B cell (primary cell): ENCODE measurements at regions not wholly inside any gene's neighbourhood (a gene's known extent, or its start where the extent isn't known, plus 50 kb on each side); places are given as distances from the start of the nearest gene placed in this dataset.

Experiments used
- ATAC-seq: fragments of 200-7000 bp; cut with Tn5 transposase; one replicate; pipeline ENCODE4 v1.10.0; 2021; ENCODE audit warnings: low read depth, mild to moderate bottlenecking, moderate number of reproducible peaks, moderate library complexity
- CTCF ChIA-PET: fragments of 350-600 bp; sonication (Branson Sonifier 250); formaldehyde crosslinking; loops from one replicate; lab custom pipeline; 2021; ENCODE audit warnings: antibody characterized with exemption, inconsistent platforms; lab: Charles Lee
- POLR2A ChIA-PET: fragments of 350-600 bp; sonication (Branson Sonifier 250); formaldehyde crosslinking; loops from one replicate; lab custom pipeline; 2021; ENCODE audit warnings: antibody characterized with exemption; lab: Charles Lee
- DNase-seq: peaks from one replicate; pipeline ENCODE4 v3.0.0; 2013
- H2AFZ ChIP-seq: 2 replicates; pipeline ENCODE4 v1.6.1; 2012; ENCODE audit warnings: mild to moderate bottlenecking, low read depth, low read length; ENCODE audit not compliant: insufficient read depth, poor library complexity, severe bottlenecking
- H3K27ac ChIP-seq, 2 donors: 1 replicate in 1 of 2; 2 replicates in 1 of 2; pipeline ENCODE4 v1.5.1; 2012 to 2013; ENCODE audit warnings: low read length in 2 of 2, mild to moderate bottlenecking in 2 of 2, moderate library complexity in 1 of 2
- H3K27me3 ChIP-seq, 4 experiments: fragments of 200-600 bp in 1 of 4; sonication (generic) in 1 of 4; replicated peaks in 1 of 4; 1 replicate in 2 of 4; 2 replicates in 2 of 4; pipeline versions ENCODE4 v1.6.1 to v1.7.0; 2013 to 2016; ENCODE audit warnings: low read length in 3 of 4, mild to moderate bottlenecking in 2 of 4, mixed read lengths in 1 of 4, moderate library complexity in 1 of 4; ENCODE audit not compliant: insufficient read depth in 4 of 4, control insufficient read depth in 3 of 4; ENCODE audit errors: control extremely low read depth in 1 of 4
- H3K36me3 ChIP-seq, 2 experiments: replicated peaks in 1 of 2; 1 replicate in 1 of 2; 2 replicates in 1 of 2; pipeline versions ENCODE4 v1.6.1 to v1.7.1; 2013; ENCODE audit warnings: low read length in 1 of 2; ENCODE audit not compliant: insufficient read depth in 2 of 2, control insufficient read depth in 1 of 2; ENCODE audit errors: control extremely low read depth in 1 of 2, extremely low read depth in 1 of 2
- H3K4me1 ChIP-seq, 2 donors: fragments of 200-600 bp in 1 of 2; sonication (generic) in 1 of 2; 1 replicate in 1 of 2; 2 replicates in 1 of 2; pipeline versions ENCODE4 v1.5.1 to v1.6.1; 2013 to 2017; ENCODE audit warnings: low read length in 2 of 2; ENCODE audit not compliant: control insufficient read depth in 2 of 2, insufficient read depth in 2 of 2
- H3K4me2 ChIP-seq: replicated peaks from 2 replicates; pipeline ENCODE3; 2012; ENCODE audit warnings: mild to moderate bottlenecking, low read depth, low read length; ENCODE audit not compliant: poor library complexity, severe bottlenecking
- H3K4me3 ChIP-seq, 5 experiments: fragments of 200-600 bp in 1 of 5; sonication (generic) in 1 of 5; 1 replicate in 3 of 5; 2 replicates in 2 of 5; pipeline versions ENCODE4 v1.5.1 to v1.7.0; 2011 to 2016; ENCODE audit warnings: low read length in 4 of 5, mild to moderate bottlenecking in 4 of 5, low read depth in 2 of 5, control low read depth in 1 of 5, moderate library complexity in 1 of 5; ENCODE audit not compliant: insufficient read depth in 1 of 5; ENCODE audit errors: control extremely low read depth in 1 of 5, extremely low read depth in 1 of 5
- H3K79me2 ChIP-seq: fragments of 200-600 bp; sonication (generic); one replicate; pipeline ENCODE4 v1.6.0; 2016; ENCODE audit warnings: low read length; ENCODE audit not compliant: control insufficient read depth, insufficient read depth
- H3K9ac ChIP-seq: fragments of 200-600 bp; sonication (generic); 2 replicates; pipeline ENCODE4 v1.6.1; 2017; ENCODE audit warnings: mild to moderate bottlenecking, low read length, moderate library complexity
- H3K9me3 ChIP-seq, 3 donors: one replicate each; pipeline versions ENCODE4 v1.6.1 to v1.7.1; 2013; ENCODE audit warnings: low read length in 2 of 3; ENCODE audit not compliant: control insufficient read depth in 2 of 3, insufficient read depth in 1 of 3; ENCODE audit errors: control extremely low read depth in 1 of 3
- H4K20me1 ChIP-seq: 2 replicates; pipeline ENCODE4 v1.6.0; 2012; ENCODE audit warnings: mild to moderate bottlenecking, low read length; ENCODE audit not compliant: insufficient read depth, control insufficient read depth, poor library complexity, severe bottlenecking
- H3K27ac Mint-ChIP-seq: one replicate; pipeline ENCODE4 v1.8.0; 2021; ENCODE audit warnings: mixed read lengths
- H3K27me3 Mint-ChIP-seq: one replicate; pipeline ENCODE4 v1.8.0; 2021; ENCODE audit warnings: mixed read lengths
- H3K4me1 Mint-ChIP-seq: one replicate; pipeline ENCODE4 v1.8.0; 2021; ENCODE audit warnings: mixed read lengths
- H3K4me3 Mint-ChIP-seq: one replicate; pipeline ENCODE4 v1.8.0; 2021; ENCODE audit warnings: mixed read lengths
- H3K9me3 Mint-ChIP-seq: one replicate; pipeline ENCODE4 v1.8.0; 2022; ENCODE audit warnings: mixed read lengths; ENCODE audit not compliant: insufficient read depth
- EZH2 ChIP-seq: IDR thresholded peaks from 2 replicates; pipeline ENCODE4 v1.6.1; 2012; ENCODE audit warnings: borderline replicate concordance, low read depth, mild to moderate bottlenecking, moderate library complexity, low read length; ENCODE audit not compliant: insufficient read depth, poor library complexity, severe bottlenecking
- WGBS: methylation state at CpG from one replicate; pipeline ENCODE4 v1.1.5; 2013; ENCODE audit warnings: missing lambda C conversion rate; ENCODE audit not compliant: insufficient coverage; 5-methylcytosine and 5-hydroxymethylcytosine counted together
- intact Hi-C: fragments of 100-400 bp; cut with micrococcal nuclease; formaldehyde crosslinking; loops from one replicate; pipeline ENCODE4 v1.10.0; 2022
- TF ChIP-seq, protein P1 (sequence below): fragments of 200-600 bp; IDR thresholded peaks from one replicate; pipeline ENCODE4 v1.8.0; 2022; ENCODE audit warnings: antibody characterized with exemption, mild to moderate bottlenecking

DNA sequence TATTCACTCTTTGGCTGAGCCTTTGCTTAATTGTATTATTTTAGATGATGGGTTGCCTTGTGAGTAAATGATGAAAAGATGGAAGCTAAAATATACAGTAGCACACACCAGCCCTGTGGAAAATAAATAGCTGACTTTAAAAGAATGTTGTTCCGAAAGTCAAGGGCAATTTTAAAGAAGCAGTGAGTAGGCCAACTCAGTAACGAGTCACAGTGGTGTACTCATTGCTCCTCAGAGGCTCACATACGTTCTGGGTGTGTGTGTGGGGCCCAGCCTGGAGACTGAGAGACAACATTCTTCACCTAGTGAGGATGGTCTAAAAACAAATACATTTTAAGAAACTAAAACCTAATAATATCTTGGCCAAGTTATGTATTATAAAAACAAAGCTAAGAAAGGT, 640.3 kb downstream of the TRIML1 start:
- no peaks in the 10 kb centered on the region for H3K4me1 ChIP-seq
- DNase-seq (no peak), ATAC-seq (no peak)
- POLR2A ChIA-PET, result no interaction called here
- H3K27ac ChIP-seq, result no peak overlapping the region
- Mint-ChIP-seq H3K4me1 (no peaks in the 10 kb centered on the region), H3K4me3 (no peak overlapping the region), H3K9me3 (no peaks in the 10 kb centered on the region), H3K27me3 (no peaks in the 10 kb centered on the region), H3K27ac (no peak overlapping the region)
- H4K20me1 ChIP-seq, result no peaks in the 10 kb centered on the region
- no peak overlapping the region for H3K9ac ChIP-seq
- no peaks in the 10 kb centered on the region for H3K27me3 ChIP-seq
- no peak for TF ChIP-seq EZH2
- TF ChIP-seq, protein P1, sequence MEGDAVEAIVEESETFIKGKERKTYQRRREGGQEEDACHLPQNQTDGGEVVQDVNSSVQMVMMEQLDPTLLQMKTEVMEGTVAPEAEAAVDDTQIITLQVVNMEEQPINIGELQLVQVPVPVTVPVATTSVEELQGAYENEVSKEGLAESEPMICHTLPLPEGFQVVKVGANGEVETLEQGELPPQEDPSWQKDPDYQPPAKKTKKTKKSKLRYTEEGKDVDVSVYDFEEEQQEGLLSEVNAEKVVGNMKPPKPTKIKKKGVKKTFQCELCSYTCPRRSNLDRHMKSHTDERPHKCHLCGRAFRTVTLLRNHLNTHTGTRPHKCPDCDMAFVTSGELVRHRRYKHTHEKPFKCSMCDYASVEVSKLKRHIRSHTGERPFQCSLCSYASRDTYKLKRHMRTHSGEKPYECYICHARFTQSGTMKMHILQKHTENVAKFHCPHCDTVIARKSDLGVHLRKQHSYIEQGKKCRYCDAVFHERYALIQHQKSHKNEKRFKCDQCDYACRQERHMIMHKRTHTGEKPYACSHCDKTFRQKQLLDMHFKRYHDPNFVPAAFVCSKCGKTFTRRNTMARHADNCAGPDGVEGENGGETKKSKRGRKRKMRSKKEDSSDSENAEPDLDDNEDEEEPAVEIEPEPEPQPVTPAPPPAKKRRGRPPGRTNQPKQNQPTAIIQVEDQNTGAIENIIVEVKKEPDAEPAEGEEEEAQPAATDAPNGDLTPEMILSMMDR, result no peak
- H3K4me2 ChIP-seq, result no peak overlapping the region
- H3K4me3 ChIP-seq, result no peak overlapping the region
- no peaks in the 10 kb centered on the region for H3K79me2 ChIP-seq
- peaks cover 0 to 8% (median 1%) of the 10 kb centered on the region in 3 donors for H3K9me3 ChIP-seq
- CTCF ChIA-PET, result no interaction called here
- intact Hi-C loops, result no loop called here
- H2AFZ ChIP-seq, result no peak overlapping the region
- no peaks in the 10 kb centered on the region for H3K36me3 ChIP-seq
- WGBS, result no CpG with 5 or more reads among the region's 3 CpGs

DNA sequence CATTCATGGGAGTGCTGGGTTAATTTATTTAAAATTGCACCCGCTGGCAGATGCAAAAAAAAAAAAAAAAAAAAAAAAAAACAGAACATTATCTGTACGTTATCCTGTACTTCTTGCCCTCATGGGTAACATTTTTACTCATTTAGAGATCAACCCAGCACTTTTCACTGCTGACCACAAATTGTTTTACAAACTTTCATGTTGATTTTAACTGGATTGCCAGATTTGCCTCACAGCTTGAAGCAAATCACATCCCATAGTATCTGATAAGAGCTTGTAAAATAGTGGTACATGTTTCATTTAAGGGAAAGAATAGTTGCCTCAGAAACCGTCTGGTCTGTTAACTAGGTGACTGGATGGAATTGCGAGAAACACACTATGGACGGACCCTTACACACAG, 640.8 kb downstream of the TRIML1 start:
- H3K4me1 Mint-ChIP-seq, result no peaks in the 10 kb centered on the region
- intact Hi-C loops, result no loop called here
- Histone ChIP-seq H3K4me2 (no peak overlapping the region), H2AFZ (no peak overlapping the region), H3K27ac (no peak overlapping the region), H3K27me3 (no peaks in the 10 kb centered on the region), H3K4me3 (no peak overlapping the region), H3K9ac (no peak overlapping the region), H4K20me1 (no peaks in the 10 kb centered on the region), H3K4me1 (no peaks in the 10 kb centered on the region), H3K9me3 (peaks cover 0 to 8% (median 1%) of the 10 kb centered on the region in 3 donors), H3K79me2 (no peaks in the 10 kb centered on the region), H3K36me3 (no peaks in the 10 kb centered on the region)
- ChIA-PET CTCF (no interaction called here), POLR2A (no interaction called here)
- no peaks in the 10 kb centered on the region for H3K9me3 Mint-ChIP-seq
- WGBS, result no CpG with 5 or more reads among the region's 5 CpGs
- ATAC-seq (no peak), DNase-seq (no peak)
- TF ChIP-seq, protein P1, result no peak
- no peak for TF ChIP-seq EZH2
- no peak overlapping the region for H3K4me3 Mint-ChIP-seq
- H3K27ac Mint-ChIP-seq, result no peak overlapping the region
- no peaks in the 10 kb centered on the region for H3K27me3 Mint-ChIP-seq
